ENCODE measurements at regions not wholly inside any gene's neighbourhood (a gene's known extent, or its start where the extent isn't known, plus 50 kb on each side); places are given as distances from the start of the nearest gene placed in this dataset.

GRCh38 chr13:99800011-99800410, 171.6 kb downstream of the ZIC5 start:
- Histone ChIP-seq H3K4me1 (ENCODE audit: insufficient read depth) (no peaks in the 10 kb centered on the region), H3K4me3 (no peak overlapping the region), H3K27me3 (no peaks in the 10 kb centered on the region), H3K27ac (no peak overlapping the region), H3K36me3 (no peaks in the 10 kb centered on the region), H3K9me3 (no peaks in the 10 kb centered on the region)
- 83 to 87% (median 86%) methylated on average over 3 of the region's 3 CpGs for WGBS, 3 donors
- no peak for TF ChIP-seq EP300 (IDR thresholded peaks at IDR 0.05)
- TF ChIP-seq CTCF (IDR thresholded peaks at IDR 0.05): no peak
- TF ChIP-seq POLR2A (IDR thresholded peaks at IDR 0.05): no peak
- intact Hi-C loops (cut with DNase I): no loop called here
- DNase-seq: no peak

- no peak overlapping the region for H3K27ac ChIP-seq
- 67 to 71% (median 70%) methylated on average over 4 of the region's 4 CpGs for WGBS, 3 donors
- no peak overlapping the region for H3K4me3 ChIP-seq
- no peaks in the 10 kb centered on the region for H3K9me3 ChIP-seq
- TF ChIP-seq CTCF (IDR thresholded peaks at IDR 0.05): no peak
- no peak for TF ChIP-seq POLR2A (IDR thresholded peaks at IDR 0.05)
- no peak for TF ChIP-seq EP300 (IDR thresholded peaks at IDR 0.05)
- intact Hi-C loops (cut with DNase I): no loop called here
- no peaks in the 10 kb centered on the region for H3K27me3 ChIP-seq
- H3K4me1 ChIP-seq (ENCODE audit: insufficient read depth): no peaks in the 10 kb centered on the region
- H3K36me3 ChIP-seq: no peaks in the 10 kb centered on the region
- no peak for DNase-seq
Observed at GRCh38 chr13:99798756-99799155, 172.8 kb downstream of the ZIC5 start.

GRCh38 chr13:99797691-99798090, 173.9 kb downstream of the ZIC5 start:
- H3K27me3 ChIP-seq: no peaks in the 10 kb centered on the region
- DNase-seq: no peak
- H3K27ac ChIP-seq: no peak overlapping the region
- TF ChIP-seq POLR2A (IDR thresholded peaks at IDR 0.05): no peak
- TF ChIP-seq EP300 (IDR thresholded peaks at IDR 0.05): no peak
- no peak for TF ChIP-seq CTCF (IDR thresholded peaks at IDR 0.05)
- H3K4me3 ChIP-seq: no peak overlapping the region
- WGBS, 3 donors: 35 to 62% (median 41%) methylated on average over 2 of the region's 2 CpGs
- H3K36me3 ChIP-seq: no peaks in the 10 kb centered on the region
- intact Hi-C loops (cut with DNase I): no loop called here
- H3K9me3 ChIP-seq: no peaks in the 10 kb centered on the region
- no peaks in the 10 kb centered on the region for H3K4me1 ChIP-seq (ENCODE audit: insufficient read depth)

GRCh38 chr13:99796175-99796819, 175.3 kb downstream of the ZIC5 start:
- no peak for TF ChIP-seq CTCF (IDR thresholded peaks at IDR 0.05)
- no peak for TF ChIP-seq POLR2A (IDR thresholded peaks at IDR 0.05)
- TF ChIP-seq EP300 (IDR thresholded peaks at IDR 0.05): no peak
- no peaks in the 10 kb centered on the region for H3K27me3 ChIP-seq
- no peak overlapping the region for H3K27ac ChIP-seq
- no peaks in the 10 kb centered on the region for H3K36me3 ChIP-seq
- intact Hi-C loops (cut with DNase I): no loop called here
- no peak overlapping the region for H3K4me3 ChIP-seq
- H3K4me1 ChIP-seq (ENCODE audit: insufficient read depth): no peaks in the 10 kb centered on the region
- H3K9me3 ChIP-seq: no peaks in the 10 kb centered on the region
- DNase-seq: peak in 1 of 5 donors; percentile 27
